SK-N-SH (cell line): ENCODE measurements at regions not wholly inside any gene's neighbourhood (a gene's known extent, or its start where the extent isn't known, plus 50 kb on each side); places are given as distances from the start of the nearest gene placed in this dataset.

Source experiments
- CTCF ChIA-PET: fragments of 300-600, 350-600 bp; formaldehyde crosslinking; extraction: SDS; loops from one replicate; lab custom pipeline; 2021; lab: Yijun Ruan, JAX
- POLR2A ChIA-PET: fragments of 350-600 bp; sonication (Branson Sonifier 250); formaldehyde crosslinking; extraction: SDS; loops from one replicate; lab custom pipeline; 2020; ENCODE audit warnings: antibody characterized with exemption, inconsistent platforms; lab: Yijun Ruan, JAX
- DNase-seq: peaks from one replicate; pipeline ENCODE4 v3.0.0; 2012
- H2AFZ ChIP-seq: fragments of 200-600 bp; sonication (generic); 2 replicates; pipeline ENCODE4 v1.8.1; 2016; ENCODE audit warnings: antibody characterized with exemption, mild to moderate bottlenecking, low read depth
- H3F3A ChIP-seq: fragments of 200-600 bp; sonication (generic); replicated peaks from 2 replicates; pipeline ENCODE3; 2016; ENCODE audit warnings: antibody characterized with exemption, mild to moderate bottlenecking; ENCODE audit not compliant: insufficient read depth
- H3K27ac ChIP-seq, 2 experiments: fragments of 200-500 bp in 1 of 2; fragments of 200-600 bp in 1 of 2; sonication (Bioruptor generic) in 1 of 2; sonication (generic), shearing (Covaris generic) in 1 of 2; 2 replicates each; pipeline versions ENCODE4 v1.5.1 to v1.6.1; 2014 to 2016; ENCODE audit warnings: low read depth in 2 of 2, inconsistent platforms in 1 of 2, low read length in 1 of 2, mild to moderate bottlenecking in 1 of 2, mixed read lengths in 1 of 2
- H3K27me3 ChIP-seq: fragments of 200-600 bp; sonication (generic), shearing (Covaris generic); 2 replicates; pipeline ENCODE4 v1.6.1; 2016; ENCODE audit warnings: mixed run types; ENCODE audit not compliant: insufficient read depth
- H3K36me3 ChIP-seq, 2 experiments: fragments of 200-500 bp in 1 of 2; fragments of 200-600 bp in 1 of 2; sonication (Bioruptor generic) in 1 of 2; sonication (generic) in 1 of 2; replicated peaks in 1 of 2; 2 replicates each; pipeline versions ENCODE3 to v1.5.1; 2014 to 2016; ENCODE audit warnings: low read length in 1 of 2, mild to moderate bottlenecking in 1 of 2; ENCODE audit not compliant: insufficient read depth in 2 of 2, control insufficient read depth in 1 of 2
- H3K4me1 ChIP-seq, 2 experiments: fragments of 200-500 bp in 1 of 2; fragments of 200-600 bp in 1 of 2; sonication (Bioruptor generic) in 1 of 2; sonication (generic), shearing (Covaris generic) in 1 of 2; 2 replicates each; pipeline versions ENCODE4 v1.5.1 to v1.6.1; 2014 to 2016; ENCODE audit warnings: low read depth in 1 of 2, low read length in 1 of 2, mixed run types in 1 of 2; ENCODE audit not compliant: insufficient read depth in 2 of 2, control insufficient read depth in 1 of 2
- H3K4me2 ChIP-seq: fragments of 200-600 bp; sonication (generic), shearing (Covaris generic); 2 replicates; pipeline ENCODE4 v1.6.1; 2017; ENCODE audit warnings: mixed run types
- H3K4me3 ChIP-seq, 2 experiments: fragments of 200-500 bp in 1 of 2; fragments of 200-600 bp in 1 of 2; sonication (Bioruptor generic) in 1 of 2; sonication (generic), shearing (Covaris generic) in 1 of 2; 2 replicates each; pipeline versions ENCODE4 v1.5.1 to v1.8.1; 2014 to 2016; ENCODE audit warnings: low read depth in 2 of 2, inconsistent platforms in 1 of 2, low read length in 1 of 2, mild to moderate bottlenecking in 1 of 2, mixed read lengths in 1 of 2, moderate library complexity in 1 of 2
- H3K79me2 ChIP-seq: fragments of 200-600 bp; sonication (generic); 2 replicates; pipeline ENCODE4 v1.8.1; 2017; ENCODE audit warnings: mild to moderate bottlenecking; ENCODE audit not compliant: insufficient read depth
- H3K9ac ChIP-seq: fragments of 200-600 bp; sonication (generic); 2 replicates; pipeline ENCODE4 v1.6.1; 2017; ENCODE audit warnings: mixed run types
- H3K9me2 ChIP-seq: fragments of 200-600 bp; sonication (generic); 2 replicates; pipeline ENCODE4 v1.6.1; 2017; ENCODE audit warnings: mixed run types
- H3K9me3 ChIP-seq: fragments of 200-600 bp; sonication (generic); 2 replicates; pipeline ENCODE4 v1.6.1; 2017; ENCODE audit warnings: mixed run types, mild to moderate bottlenecking, moderate library complexity
- H4K20me1 ChIP-seq: fragments of 200-600 bp; sonication (generic); 2 replicates; pipeline ENCODE4 v1.6.1; 2017; ENCODE audit warnings: mild to moderate bottlenecking, mixed run types; ENCODE audit not compliant: insufficient read depth
- ELF1 ChIP-seq: IDR thresholded peaks from 2 replicates; pipeline ENCODE4 v1.4.0; 2012
- EZH2phosphoT487 ChIP-seq: fragments of 200-600 bp; sonication (generic); IDR thresholded peaks from 2 replicates; pipeline ENCODE4 v1.6.1; 2017; ENCODE audit warnings: low read depth, mixed run types, mild to moderate bottlenecking, antibody characterized with exemption, moderate library complexity, borderline replicate concordance
- FOXJ3 ChIP-seq: sonication (generic); formaldehyde crosslinking; IDR thresholded peaks from 2 replicates; pipeline ENCODE4 v1.5.1; 2020; ENCODE audit warnings: mild to moderate bottlenecking, missing genetic modification reagents
- FOXM1 ChIP-seq: IDR thresholded peaks from 2 replicates; pipeline ENCODE4 v1.4.0; 2012; ENCODE audit warnings: low read depth, mild to moderate bottlenecking
- GABPA ChIP-seq: IDR thresholded peaks from 2 replicates; pipeline ENCODE4 v1.4.0; 2012; ENCODE audit warnings: low read depth, mild to moderate bottlenecking
- JUND ChIP-seq: IDR thresholded peaks from 2 replicates; pipeline ENCODE4 v1.4.0; 2012
- MEF2A ChIP-seq: IDR thresholded peaks from 2 replicates; pipeline ENCODE4 v1.4.0; 2012; ENCODE audit warnings: low read depth, borderline replicate concordance
- MXI1 ChIP-seq: IDR thresholded peaks from 2 replicates; pipeline ENCODE4 v1.6.1; 2012; ENCODE audit warnings: mild to moderate bottlenecking, low read depth, low read length, improper control_type of control experiment
- POLR2AphosphoS5 ChIP-seq: IDR thresholded peaks from 2 replicates; pipeline ENCODE4 v1.6.1; 2012; ENCODE audit warnings: low read depth, low read length
- RAD21 ChIP-seq: IDR thresholded peaks from 2 replicates; pipeline ENCODE4 v1.6.1; 2012; ENCODE audit warnings: mild to moderate bottlenecking, low read length
- REST ChIP-seq: IDR thresholded peaks from 2 replicates; pipeline ENCODE4 v1.6.1; 2012; ENCODE audit warnings: mild to moderate bottlenecking, low read depth, low read length, moderate library complexity
- RFX5 ChIP-seq: IDR thresholded peaks from 2 replicates; pipeline ENCODE4 v1.6.1; 2012; ENCODE audit warnings: mild to moderate bottlenecking, improper control_type of control experiment, low read length
- SMC3 ChIP-seq: IDR thresholded peaks from 2 replicates; pipeline ENCODE4 v1.6.1; 2012; ENCODE audit warnings: low read depth, low read length, improper control_type of control experiment
- TEAD4 ChIP-seq: IDR thresholded peaks from 2 replicates; pipeline ENCODE4 v1.4.0; 2012; ENCODE audit warnings: mild to moderate bottlenecking, borderline replicate concordance; ENCODE audit not compliant: insufficient read depth
- YY1 ChIP-seq: IDR thresholded peaks from 2 replicates; pipeline ENCODE4 v1.4.0; 2012; ENCODE audit warnings: low read depth, mild to moderate bottlenecking
- WGBS: methylation state at CpG from one replicate; pipeline ENCODE4 v1.1.6; 2017; ENCODE audit warnings: low lambda C conversion rate; 5-methylcytosine and 5-hydroxymethylcytosine counted together
- TF ChIP-seq, protein P1 (sequence below): fragments of 150-350 bp; IDR thresholded peaks from 2 replicates; pipeline ENCODE4 v1.6.1; 2016; ENCODE audit warnings: mild to moderate bottlenecking, low read depth, low read length
- TF ChIP-seq, protein P2 (sequence below): IDR thresholded peaks from 2 replicates; pipeline ENCODE4; 2012

GRCh38 chr4:81883530-81884450 lies 412.1 kb upstream of the RASGEF1B start:
- Histone ChIP-seq H3K36me3 (no peaks in the 10 kb centered on the region), H4K20me1 (no peaks in the 10 kb centered on the region), H3K9ac (no peak overlapping the region), H3K79me2 (no peaks in the 10 kb centered on the region), H3K9me2 (no peaks in the 10 kb centered on the region), H3K27ac (no peak overlapping the region), H3K4me1 (no peaks in the 10 kb centered on the region), H3K4me2 (no peak overlapping the region), H3K4me3 (no peak overlapping the region), H3F3A (no peaks in the 10 kb centered on the region), H3K9me3 (no peaks in the 10 kb centered on the region), H3K27me3 (no peaks in the 10 kb centered on the region), H2AFZ (no peak overlapping the region)
- no peak for TF ChIP-seq RFX5
- no peak for TF ChIP-seq FOXJ3 (CRISPR knock-in tag)
- TF ChIP-seq RAD21 = no peak
- no peak for TF ChIP-seq POLR2AphosphoS5
- no peak for TF ChIP-seq MEF2A
- no peak for TF ChIP-seq REST
- TF ChIP-seq FOXM1 = no peak
- CTCF ChIA-PET = no interaction called here
- POLR2A ChIA-PET = no interaction called here
- no peak for DNase-seq
- WGBS = 6% methylated on average over 6 of the region's 7 CpGs

- Histone ChIP-seq H3K4me1 (no peaks in the 10 kb centered on the region), H2AFZ (no peak overlapping the region), H3K79me2 (no peaks in the 10 kb centered on the region), H3K27ac (no peak overlapping the region), H4K20me1 (no peaks in the 10 kb centered on the region), H3K4me3 (no peak overlapping the region), H3K9me2 (no peaks in the 10 kb centered on the region), H3K9me3 (no peaks in the 10 kb centered on the region), H3K27me3 (no peaks in the 10 kb centered on the region), H3K4me2 (no peak overlapping the region), H3K9ac (no peak overlapping the region), H3F3A (no peaks in the 10 kb centered on the region), H3K36me3 (no peaks in the 10 kb centered on the region)
- CTCF ChIA-PET = no interaction called here
- DNase-seq = no peak
- POLR2A ChIA-PET = no interaction called here
- TF ChIP-seq RFX5 (no peak), TEAD4 (no peak), EZH2phosphoT487 (no peak), GABPA (no peak), JUND (no peak), ELF1 (no peak), SMC3 (no peak), MXI1 (no peak), YY1 (no peak)
- TF ChIP-seq, protein P1, sequence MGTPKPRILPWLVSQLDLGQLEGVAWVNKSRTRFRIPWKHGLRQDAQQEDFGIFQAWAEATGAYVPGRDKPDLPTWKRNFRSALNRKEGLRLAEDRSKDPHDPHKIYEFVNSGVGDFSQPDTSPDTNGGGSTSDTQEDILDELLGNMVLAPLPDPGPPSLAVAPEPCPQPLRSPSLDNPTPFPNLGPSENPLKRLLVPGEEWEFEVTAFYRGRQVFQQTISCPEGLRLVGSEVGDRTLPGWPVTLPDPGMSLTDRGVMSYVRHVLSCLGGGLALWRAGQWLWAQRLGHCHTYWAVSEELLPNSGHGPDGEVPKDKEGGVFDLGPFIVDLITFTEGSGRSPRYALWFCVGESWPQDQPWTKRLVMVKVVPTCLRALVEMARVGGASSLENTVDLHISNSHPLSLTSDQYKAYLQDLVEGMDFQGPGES = no peak
- TF ChIP-seq, protein P2, sequence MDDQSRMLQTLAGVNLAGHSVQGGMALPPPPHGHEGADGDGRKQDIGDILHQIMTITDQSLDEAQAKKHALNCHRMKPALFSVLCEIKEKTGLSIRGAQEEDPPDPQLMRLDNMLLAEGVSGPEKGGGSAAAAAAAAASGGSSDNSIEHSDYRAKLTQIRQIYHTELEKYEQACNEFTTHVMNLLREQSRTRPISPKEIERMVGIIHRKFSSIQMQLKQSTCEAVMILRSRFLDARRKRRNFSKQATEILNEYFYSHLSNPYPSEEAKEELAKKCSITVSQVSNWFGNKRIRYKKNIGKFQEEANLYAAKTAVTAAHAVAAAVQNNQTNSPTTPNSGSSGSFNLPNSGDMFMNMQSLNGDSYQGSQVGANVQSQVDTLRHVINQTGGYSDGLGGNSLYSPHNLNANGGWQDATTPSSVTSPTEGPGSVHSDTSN = no peak
- WGBS = 0% methylated on average over 1 of the region's 1 CpG
These were observed 411.3 kb upstream of the RASGEF1B start for GRCh38 chr4:81883004-81883403.
